ENCODE measurements at regions not wholly inside any gene's neighbourhood (a gene's known extent, or its start where the extent isn't known, plus 50 kb on each side); places are given as distances from the start of the nearest gene placed in this dataset.

GRCh38 chr3:6062261-6063187, 798.4 kb upstream of the GRM7 start:
- TF ChIP-seq CTCF (IDR thresholded peaks at IDR 0.05; ENCODE audit: insufficient read depth, low read depth, low read length) (no peak), EZH2 (IDR thresholded peaks at IDR 0.05; ENCODE audit: insufficient read depth, low read length) (no peak)
